Liver (tissue), 3 donors: ENCODE measurements at regions not wholly inside any gene's neighbourhood (a gene's known extent, or its start where the extent isn't known, plus 50 kb on each side); places are given as distances from the start of the nearest gene placed in this dataset.

Experiments
- EGR1 ChIP-seq, 2 donors: IDR thresholded peaks; 2 replicates each; pipeline ENCODE4 v1.6.1; 2016 to 2018; ENCODE audit warnings: antibody characterized with exemption in 2 of 2, low read depth in 2 of 2
- FOXA1 ChIP-seq: IDR thresholded peaks from 2 replicates; pipeline ENCODE4 v1.6.1; 2016; ENCODE audit warnings: antibody characterized with exemption
- GABPA ChIP-seq, 2 donors: IDR thresholded peaks in 1 of 2; conservative IDR thresholded peaks in 1 of 2; 2 replicates each; pipeline ENCODE4 v1.6.1; 2016; ENCODE audit warnings: antibody characterized with exemption in 2 of 2, mild to moderate bottlenecking in 1 of 2, moderate library complexity in 1 of 2
- HNF4G ChIP-seq: IDR thresholded peaks from 2 replicates; pipeline ENCODE4 v1.6.1; 2016; ENCODE audit warnings: antibody characterized with exemption
- RAD21 ChIP-seq, 2 donors: IDR thresholded peaks; 2 replicates each; pipeline ENCODE4 v1.6.1; 2016; ENCODE audit warnings: antibody characterized with exemption in 2 of 2, mild to moderate bottlenecking in 2 of 2
- TAF1 ChIP-seq: conservative IDR thresholded peaks from 2 replicates; pipeline ENCODE4 v1.6.1; 2016; ENCODE audit warnings: antibody characterized with exemption, mild to moderate bottlenecking
- TF ChIP-seq, protein P1 (sequence below): fragments of 150-350 bp; IDR thresholded peaks from 2 replicates; pipeline ENCODE4 v1.5.1; 2017; ENCODE audit warnings: improper control_type of control experiment, low read depth, low read length; ENCODE audit not compliant: missing input control
- TF ChIP-seq, protein P2 (sequence below): IDR thresholded peaks from 2 replicates; pipeline ENCODE4 v1.6.1; 2016; ENCODE audit warnings: antibody characterized with exemption
- TF ChIP-seq, protein P3 (sequence below): IDR thresholded peaks from 2 replicates; pipeline ENCODE4 v1.6.1; 2016; ENCODE audit warnings: antibody characterized with exemption
- TF ChIP-seq, protein P4 (sequence below): IDR thresholded peaks from 2 replicates; pipeline ENCODE4 v1.6.1; 2016; ENCODE audit warnings: antibody characterized with exemption, mild to moderate bottlenecking
- TF ChIP-seq, protein P5 (sequence below): IDR thresholded peaks from 2 replicates; pipeline ENCODE4 v1.6.1; 2016; ENCODE audit warnings: antibody characterized with exemption
- donor health status: healthy.
- donor health status: healthy.

DNA sequence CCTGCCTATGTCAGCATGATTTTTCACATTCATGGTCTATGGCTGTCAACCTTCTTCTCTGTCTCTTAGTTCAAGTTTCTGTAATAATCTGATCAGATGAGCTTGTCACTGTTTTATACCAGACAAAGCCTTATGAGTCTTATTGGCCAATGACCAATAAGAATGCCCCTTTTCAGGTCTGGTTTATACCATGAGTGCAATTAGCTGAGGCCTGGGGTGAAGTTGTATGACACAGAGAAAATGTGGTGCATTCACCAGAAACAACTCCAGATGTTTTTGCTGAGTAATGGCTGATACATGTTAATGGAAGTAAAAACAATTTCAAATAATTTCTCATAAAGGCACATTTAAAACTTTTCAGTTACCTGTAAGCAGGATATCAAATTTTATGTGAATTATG is 218.6 kb upstream of the CDH8 start:
- TF ChIP-seq, protein P1, sequence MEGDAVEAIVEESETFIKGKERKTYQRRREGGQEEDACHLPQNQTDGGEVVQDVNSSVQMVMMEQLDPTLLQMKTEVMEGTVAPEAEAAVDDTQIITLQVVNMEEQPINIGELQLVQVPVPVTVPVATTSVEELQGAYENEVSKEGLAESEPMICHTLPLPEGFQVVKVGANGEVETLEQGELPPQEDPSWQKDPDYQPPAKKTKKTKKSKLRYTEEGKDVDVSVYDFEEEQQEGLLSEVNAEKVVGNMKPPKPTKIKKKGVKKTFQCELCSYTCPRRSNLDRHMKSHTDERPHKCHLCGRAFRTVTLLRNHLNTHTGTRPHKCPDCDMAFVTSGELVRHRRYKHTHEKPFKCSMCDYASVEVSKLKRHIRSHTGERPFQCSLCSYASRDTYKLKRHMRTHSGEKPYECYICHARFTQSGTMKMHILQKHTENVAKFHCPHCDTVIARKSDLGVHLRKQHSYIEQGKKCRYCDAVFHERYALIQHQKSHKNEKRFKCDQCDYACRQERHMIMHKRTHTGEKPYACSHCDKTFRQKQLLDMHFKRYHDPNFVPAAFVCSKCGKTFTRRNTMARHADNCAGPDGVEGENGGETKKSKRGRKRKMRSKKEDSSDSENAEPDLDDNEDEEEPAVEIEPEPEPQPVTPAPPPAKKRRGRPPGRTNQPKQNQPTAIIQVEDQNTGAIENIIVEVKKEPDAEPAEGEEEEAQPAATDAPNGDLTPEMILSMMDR: no peak
- TF ChIP-seq, protein P2, sequence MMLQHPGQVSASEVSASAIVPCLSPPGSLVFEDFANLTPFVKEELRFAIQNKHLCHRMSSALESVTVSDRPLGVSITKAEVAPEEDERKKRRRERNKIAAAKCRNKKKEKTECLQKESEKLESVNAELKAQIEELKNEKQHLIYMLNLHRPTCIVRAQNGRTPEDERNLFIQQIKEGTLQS: no peak
- TF ChIP-seq RAD21 (IDR thresholded peaks at IDR 0.05) (no peak), TAF1 (no peak), EGR1 (IDR thresholded peaks at IDR 0.05; ENCODE audit: low read depth in 2 of 2) (no peak), HNF4G (no peak), FOXA1 (no peak), GABPA (IDR thresholded peaks at IDR 0.05 in 1 of 2, conservative IDR thresholded peaks at IDR 0.05 in 1 of 2) (no peak)
- TF ChIP-seq, protein P3, sequence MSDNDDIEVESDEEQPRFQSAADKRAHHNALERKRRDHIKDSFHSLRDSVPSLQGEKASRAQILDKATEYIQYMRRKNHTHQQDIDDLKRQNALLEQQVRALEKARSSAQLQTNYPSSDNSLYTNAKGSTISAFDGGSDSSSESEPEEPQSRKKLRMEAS: no peak
- TF ChIP-seq, protein P4, sequence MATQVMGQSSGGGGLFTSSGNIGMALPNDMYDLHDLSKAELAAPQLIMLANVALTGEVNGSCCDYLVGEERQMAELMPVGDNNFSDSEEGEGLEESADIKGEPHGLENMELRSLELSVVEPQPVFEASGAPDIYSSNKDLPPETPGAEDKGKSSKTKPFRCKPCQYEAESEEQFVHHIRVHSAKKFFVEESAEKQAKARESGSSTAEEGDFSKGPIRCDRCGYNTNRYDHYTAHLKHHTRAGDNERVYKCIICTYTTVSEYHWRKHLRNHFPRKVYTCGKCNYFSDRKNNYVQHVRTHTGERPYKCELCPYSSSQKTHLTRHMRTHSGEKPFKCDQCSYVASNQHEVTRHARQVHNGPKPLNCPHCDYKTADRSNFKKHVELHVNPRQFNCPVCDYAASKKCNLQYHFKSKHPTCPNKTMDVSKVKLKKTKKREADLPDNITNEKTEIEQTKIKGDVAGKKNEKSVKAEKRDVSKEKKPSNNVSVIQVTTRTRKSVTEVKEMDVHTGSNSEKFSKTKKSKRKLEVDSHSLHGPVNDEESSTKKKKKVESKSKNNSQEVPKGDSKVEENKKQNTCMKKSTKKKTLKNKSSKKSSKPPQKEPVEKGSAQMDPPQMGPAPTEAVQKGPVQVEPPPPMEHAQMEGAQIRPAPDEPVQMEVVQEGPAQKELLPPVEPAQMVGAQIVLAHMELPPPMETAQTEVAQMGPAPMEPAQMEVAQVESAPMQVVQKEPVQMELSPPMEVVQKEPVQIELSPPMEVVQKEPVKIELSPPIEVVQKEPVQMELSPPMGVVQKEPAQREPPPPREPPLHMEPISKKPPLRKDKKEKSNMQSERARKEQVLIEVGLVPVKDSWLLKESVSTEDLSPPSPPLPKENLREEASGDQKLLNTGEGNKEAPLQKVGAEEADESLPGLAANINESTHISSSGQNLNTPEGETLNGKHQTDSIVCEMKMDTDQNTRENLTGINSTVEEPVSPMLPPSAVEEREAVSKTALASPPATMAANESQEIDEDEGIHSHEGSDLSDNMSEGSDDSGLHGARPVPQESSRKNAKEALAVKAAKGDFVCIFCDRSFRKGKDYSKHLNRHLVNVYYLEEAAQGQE: no peak
- TF ChIP-seq, protein P5, sequence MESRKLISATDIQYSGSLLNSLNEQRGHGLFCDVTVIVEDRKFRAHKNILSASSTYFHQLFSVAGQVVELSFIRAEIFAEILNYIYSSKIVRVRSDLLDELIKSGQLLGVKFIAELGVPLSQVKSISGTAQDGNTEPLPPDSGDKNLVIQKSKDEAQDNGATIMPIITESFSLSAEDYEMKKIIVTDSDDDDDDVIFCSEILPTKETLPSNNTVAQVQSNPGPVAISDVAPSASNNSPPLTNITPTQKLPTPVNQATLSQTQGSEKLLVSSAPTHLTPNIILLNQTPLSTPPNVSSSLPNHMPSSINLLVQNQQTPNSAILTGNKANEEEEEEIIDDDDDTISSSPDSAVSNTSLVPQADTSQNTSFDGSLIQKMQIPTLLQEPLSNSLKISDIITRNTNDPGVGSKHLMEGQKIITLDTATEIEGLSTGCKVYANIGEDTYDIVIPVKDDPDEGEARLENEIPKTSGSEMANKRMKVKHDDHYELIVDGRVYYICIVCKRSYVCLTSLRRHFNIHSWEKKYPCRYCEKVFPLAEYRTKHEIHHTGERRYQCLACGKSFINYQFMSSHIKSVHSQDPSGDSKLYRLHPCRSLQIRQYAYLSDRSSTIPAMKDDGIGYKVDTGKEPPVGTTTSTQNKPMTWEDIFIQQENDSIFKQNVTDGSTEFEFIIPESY: no peak
